ENCODE measurements at regions not wholly inside any gene's neighbourhood (a gene's known extent, or its start where the extent isn't known, plus 50 kb on each side); places are given as distances from the start of the nearest gene placed in this dataset.

- H3K27me3 ChIP-seq (replicated peaks; ENCODE audit: insufficient read depth): no peaks in the 10 kb centered on the region
- 58% methylated on average over 2 of the region's 2 CpGs for WGBS
- no peak for DNase-seq (ENCODE audit: low spot score)
- H3K4me1 ChIP-seq (replicated peaks): no peaks in the 10 kb centered on the region
- H3K4me3 ChIP-seq: no peak overlapping the region
- TF ChIP-seq CTCF (IDR thresholded peaks at IDR 0.05): no peak
- TF ChIP-seq POLR2A (IDR thresholded peaks at IDR 0.05): no peak
- TF ChIP-seq POLR2AphosphoS5 (IDR thresholded peaks at IDR 0.05): no peak
- intact Hi-C loops (cut with DNase I): no loop called here
- no peaks in the 10 kb centered on the region for H3K9me3 ChIP-seq
- no peak overlapping the region for H3K27ac ChIP-seq
- no peaks in the 10 kb centered on the region for H3K36me3 ChIP-seq
These were observed 236.8 kb downstream of the MN1 start for GRCh38 chr22:27564806-27565205.

GRCh38 chr22:27566602-27567001, 235.0 kb downstream of the MN1 start:
- Histone ChIP-seq H3K36me3 (no peaks in the 10 kb centered on the region), H3K4me1 (replicated peaks) (no peaks in the 10 kb centered on the region), H3K4me3 (no peak overlapping the region), H3K27ac (no peak overlapping the region), H3K9me3 (no peaks in the 10 kb centered on the region), H3K27me3 (replicated peaks; ENCODE audit: insufficient read depth) (no peaks in the 10 kb centered on the region)
- no peak for DNase-seq (ENCODE audit: low spot score)
- intact Hi-C loops (cut with DNase I): no loop called here
- WGBS: 91% methylated on average over 9 of the region's 9 CpGs
- no peak for TF ChIP-seq POLR2A (IDR thresholded peaks at IDR 0.05)
- no peak for TF ChIP-seq POLR2AphosphoS5 (IDR thresholded peaks at IDR 0.05)

GRCh38 chr22:27568265-27568664, 233.3 kb downstream of the MN1 start:
- Histone ChIP-seq H3K4me1 (replicated peaks) (no peaks in the 10 kb centered on the region), H3K36me3 (no peaks in the 10 kb centered on the region), H3K27me3 (replicated peaks; ENCODE audit: insufficient read depth) (no peaks in the 10 kb centered on the region), H3K9me3 (no peaks in the 10 kb centered on the region), H3K4me3 (no peak overlapping the region), H3K27ac (no peak overlapping the region)
- TF ChIP-seq POLR2A (IDR thresholded peaks at IDR 0.05) (no peak), CTCF (IDR thresholded peaks at IDR 0.05) (no peak), POLR2AphosphoS5 (IDR thresholded peaks at IDR 0.05) (no peak)
- no peak for DNase-seq (ENCODE audit: low spot score)
- 48% methylated on average over 4 of the region's 4 CpGs for whole genome bisulfite sequencing
- intact Hi-C loops (cut with DNase I): no loop called here

GRCh38 chr22:27571463-27572277, 229.9 kb downstream of the MN1 start:
- intact Hi-C loops (cut with DNase I): no loop called here
- Histone ChIP-seq H3K4me1 (replicated peaks) (no peaks in the 10 kb centered on the region), H3K27ac (no peak overlapping the region), H3K9me3 (no peaks in the 10 kb centered on the region), H3K27me3 (replicated peaks; ENCODE audit: insufficient read depth) (no peaks in the 10 kb centered on the region), H3K4me3 (no peak overlapping the region), H3K36me3 (no peaks in the 10 kb centered on the region)
- WGBS: 53% methylated on average over 12 of the region's 12 CpGs
- TF ChIP-seq POLR2A (IDR thresholded peaks at IDR 0.05) (no peak), CTCF (IDR thresholded peaks at IDR 0.05) (no peak), POLR2AphosphoS5 (IDR thresholded peaks at IDR 0.05) (no peak)
- no peak for DNase-seq (ENCODE audit: low spot score)

GRCh38 chr22:27572278-27572666, 229.3 kb downstream of the MN1 start:
- Histone ChIP-seq H3K9me3 (no peaks in the 10 kb centered on the region), H3K27me3 (replicated peaks; ENCODE audit: insufficient read depth) (no peaks in the 10 kb centered on the region), H3K36me3 (no peaks in the 10 kb centered on the region), H3K4me3 (no peak overlapping the region), H3K4me1 (replicated peaks) (no peaks in the 10 kb centered on the region), H3K27ac (no peak overlapping the region)
- 91% methylated on average over 2 of the region's 2 CpGs for WGBS
- intact Hi-C loops (cut with DNase I): no loop called here
- no peak for TF ChIP-seq CTCF (IDR thresholded peaks at IDR 0.05)
- TF ChIP-seq POLR2AphosphoS5 (IDR thresholded peaks at IDR 0.05): no peak
- no peak for TF ChIP-seq POLR2A (IDR thresholded peaks at IDR 0.05)
- DNase-seq (ENCODE audit: low spot score): no peak

All from prostate gland (tissue), 2 donors.